ENCODE measurements at regions not wholly inside any gene's neighbourhood (a gene's known extent, or its start where the extent isn't known, plus 50 kb on each side); places are given as distances from the start of the nearest gene placed in this dataset.
"Not testable (repeated sequence)": the region's sequence is repeated elsewhere in the genome, so short reads cannot be mapped to it uniquely, and the experiment has no call there.

GRCh38 chr11:13193613-13194012 is 84.0 kb upstream of the BMAL1 start:
- Histone ChIP-seq H3K36me3 (ENCODE audit: low read depth, low read length) (no peaks in the 10 kb centered on the region), H3K9ac (ENCODE audit: low read length) (no peak overlapping the region), H3K4me2 (ENCODE audit: low read length) (no peak overlapping the region), H3K4me1 (ENCODE audit: insufficient read depth, low read length) (no peaks in the 10 kb centered on the region), H3K4me3 (ENCODE audit: low read length) (no peak overlapping the region), H3K79me2 (ENCODE audit: low read length) (no peaks in the 10 kb centered on the region), H3K9me3 (ENCODE audit: low read length) (peaks cover 13% of the 10 kb centered on the region; the same call in 1 of the 2 replicates), H4K20me1 (ENCODE audit: low read length) (no peaks in the 10 kb centered on the region), H3K9me2 (replicated peaks; ENCODE audit: low read length) (no peaks in the 10 kb centered on the region), H3F3A (ENCODE audit: low read length, unreplicated experiment) (no peaks in the 10 kb centered on the region), H2AFZ (ENCODE audit: low read length) (no peak overlapping the region), H3K27ac (ENCODE audit: low read length) (no peak overlapping the region), H3K27me3 (ENCODE audit: low read length) (no peaks in the 10 kb centered on the region)
- ChIA-PET CTCF (no interaction called here), POLR2A (ENCODE audit: unreplicated experiment) (no interaction called here)
- intact Hi-C loops (cut with micrococcal nuclease), result no loop called here
- DNase-seq (no peak), ATAC-seq (no peak)
- TF ChIP-seq EZH2 (IDR thresholded peaks at IDR 0.05; ENCODE audit: low read length, unreplicated experiment) (no peak), EZH2phosphoT487 (IDR thresholded peaks at IDR 0.05; ENCODE audit: borderline replicate concordance, low read length) (no peak), CTCF (conservative IDR thresholded peaks at IDR 0.05; ENCODE audit: low read depth, low read length) (no peak)
- BruUV-seq (replicated peaks), result no TSS peak

GRCh38 chr11:13197374-13197773 is 80.2 kb upstream of the BMAL1 start:
- not testable (repeated sequence) for BruUV-seq (replicated peaks)

GRCh38 chr11:13205486-13205885 is 72.1 kb upstream of the BMAL1 start:
- Histone ChIP-seq H3F3A (ENCODE audit: low read length, unreplicated experiment) (no peaks in the 10 kb centered on the region), H3K9ac (ENCODE audit: low read length) (no peak overlapping the region), H2AFZ (ENCODE audit: low read length) (no peak overlapping the region), H3K27ac (ENCODE audit: low read length) (no peak overlapping the region), H4K20me1 (ENCODE audit: low read length) (no peaks in the 10 kb centered on the region), H3K4me2 (ENCODE audit: low read length) (no peak overlapping the region), H3K36me3 (ENCODE audit: low read depth, low read length) (no peaks in the 10 kb centered on the region), H3K4me1 (ENCODE audit: insufficient read depth, low read length) (peaks cover 14% of the 10 kb centered on the region), H3K27me3 (ENCODE audit: low read length) (no peaks in the 10 kb centered on the region), H3K9me3 (ENCODE audit: low read length) (no peaks in the 10 kb centered on the region), H3K4me3 (ENCODE audit: low read length) (no peak overlapping the region), H3K79me2 (ENCODE audit: low read length) (no peaks in the 10 kb centered on the region), H3K9me2 (replicated peaks; ENCODE audit: low read length) (no peaks in the 10 kb centered on the region)
- no peak for DNase-seq
- BruUV-seq (replicated peaks), result no TSS peak
- ChIA-PET CTCF (no interaction called here), POLR2A (ENCODE audit: unreplicated experiment) (no interaction called here)
- TF ChIP-seq EZH2phosphoT487 (IDR thresholded peaks at IDR 0.05; ENCODE audit: borderline replicate concordance, low read length) (no peak), CTCF (conservative IDR thresholded peaks at IDR 0.05; ENCODE audit: low read depth, low read length) (no peak), EZH2 (IDR thresholded peaks at IDR 0.05; ENCODE audit: low read length, unreplicated experiment) (no peak)
- intact Hi-C loops (cut with micrococcal nuclease), result no loop called here
- ATAC-seq, result no peak

More at GRCh38 chr11:13197374-13197773, 80.2 kb upstream of the BMAL1 start:
- intact Hi-C loops (cut with micrococcal nuclease); POLR2A ChIA-PET (ENCODE audit: unreplicated experiment); H3K79me2 ChIP-seq (ENCODE audit: low read length); H4K20me1 ChIP-seq (ENCODE audit: low read length); H3K4me1 ChIP-seq (ENCODE audit: insufficient read depth, low read length); H3K4me3 ChIP-seq (ENCODE audit: low read length); H3K27ac ChIP-seq (ENCODE audit: low read length); H3F3A ChIP-seq (ENCODE audit: low read length, unreplicated experiment); DNase-seq; H3K9ac ChIP-seq (ENCODE audit: low read length); H3K27me3 ChIP-seq (ENCODE audit: low read length); ATAC-seq; H3K4me2 ChIP-seq (ENCODE audit: low read length); H2AFZ ChIP-seq (ENCODE audit: low read length); CTCF ChIA-PET; H3K36me3 ChIP-seq (ENCODE audit: low read depth, low read length); H3K9me2 ChIP-seq (replicated peaks; ENCODE audit: low read length): not testable (repeated sequence)
- H3K9me3 ChIP-seq (ENCODE audit: low read length), result peaks cover 13% of the 10 kb centered on the region; the same call in 1 of the 2 replicates

Data from PC-3 (cell line).